ENCODE measurements at regions not wholly inside any gene's neighbourhood (a gene's known extent, or its start where the extent isn't known, plus 50 kb on each side); places are given as distances from the start of the nearest gene placed in this dataset.

DNA sequence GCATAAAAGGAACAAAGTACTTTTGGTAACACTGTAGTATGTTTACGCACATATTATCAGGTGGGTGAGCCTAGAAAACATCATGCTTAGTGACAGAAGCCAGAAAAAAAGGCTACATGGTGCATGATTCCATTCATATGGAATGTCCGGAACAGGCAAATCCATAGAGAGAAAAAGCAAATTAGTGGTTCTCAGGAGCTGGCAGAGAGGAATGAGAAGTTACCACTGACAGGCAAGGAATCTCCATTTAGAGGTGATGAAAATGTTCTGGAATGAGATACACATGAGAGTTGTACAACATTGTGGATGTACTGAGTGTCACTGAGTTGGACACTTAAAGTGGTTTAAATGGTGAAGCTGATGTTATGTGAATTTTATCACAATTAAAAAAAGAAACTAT, 976.9 kb downstream of the NLGN4Y start:
- no peak for DNase-seq (ENCODE audit: low spot score)

DNA sequence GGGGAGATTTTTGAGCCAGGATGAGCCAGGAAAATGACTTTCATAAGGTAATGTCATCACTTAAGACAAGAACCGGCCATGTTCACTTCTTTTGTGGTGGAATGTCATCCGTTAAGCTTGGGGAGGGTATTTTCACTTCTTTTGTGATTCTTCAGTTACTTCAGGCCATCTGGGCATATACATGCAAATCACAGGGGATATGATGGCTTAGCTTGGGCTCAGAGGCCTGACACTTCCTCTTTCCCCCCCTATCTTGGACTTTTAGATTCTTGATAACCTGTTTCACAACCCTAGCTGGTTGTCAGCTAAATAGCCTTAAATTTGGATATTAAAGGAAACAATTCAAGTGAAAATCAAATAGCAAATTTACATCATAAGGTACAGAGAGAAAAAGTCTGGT, 986.0 kb downstream of the NLGN4Y start:
- no peak for DNase-seq (ENCODE audit: low spot score)

DNA sequence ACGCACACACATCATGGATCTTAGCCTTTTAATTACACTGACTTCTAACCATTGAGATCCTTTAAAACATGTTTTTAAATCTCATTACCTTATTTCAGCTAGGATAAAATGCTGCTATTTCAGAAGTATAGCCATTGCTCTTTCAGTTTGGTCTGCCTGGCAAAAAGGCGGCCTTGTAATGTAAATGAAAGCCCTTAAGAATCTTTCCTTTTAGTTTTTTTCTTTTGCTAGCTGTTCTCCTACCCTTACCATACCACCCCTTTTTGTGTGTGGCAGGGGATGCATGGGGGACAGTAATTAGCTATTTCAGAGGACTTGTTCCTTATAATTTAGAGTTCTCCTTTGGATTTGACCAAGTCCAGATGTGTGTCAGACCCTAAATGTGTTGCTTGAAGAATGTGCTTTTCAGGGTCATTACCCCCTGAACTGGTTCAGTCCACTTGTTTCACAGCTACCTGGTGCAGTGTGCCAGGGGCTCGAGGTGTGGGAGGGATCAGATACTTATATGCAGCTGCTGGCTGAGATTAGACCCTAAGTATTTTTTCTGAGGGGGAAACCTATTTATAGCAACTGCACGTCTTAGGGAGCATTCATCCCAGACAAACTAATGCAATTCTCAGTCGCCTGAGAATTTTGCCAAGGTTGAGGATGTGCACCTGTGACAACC, 986.8 kb downstream of the NLGN4Y start:
- DNase-seq (ENCODE audit: low spot score), result no peak

DNA sequence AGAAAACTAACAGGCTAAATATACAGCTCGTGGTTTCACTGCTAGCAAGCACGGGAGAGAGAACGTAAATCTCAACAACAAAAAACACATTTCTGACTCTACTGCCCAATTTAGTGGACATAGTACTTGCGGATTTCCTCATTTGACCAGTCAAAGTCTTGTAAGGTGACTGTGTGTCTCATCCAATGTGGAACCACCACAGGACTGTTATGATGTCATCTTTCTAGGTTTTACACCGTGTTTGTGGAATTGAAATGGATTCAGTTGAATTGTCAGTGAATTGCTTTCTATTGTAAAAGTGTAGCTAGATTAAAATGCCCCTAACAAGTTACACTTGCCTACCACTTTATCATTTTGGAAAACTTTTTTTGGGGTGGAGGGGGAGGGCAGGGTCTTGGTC, 1010.8 kb downstream of the NLGN4Y start:
- no peak for DNase-seq (ENCODE audit: low spot score)

DNA sequence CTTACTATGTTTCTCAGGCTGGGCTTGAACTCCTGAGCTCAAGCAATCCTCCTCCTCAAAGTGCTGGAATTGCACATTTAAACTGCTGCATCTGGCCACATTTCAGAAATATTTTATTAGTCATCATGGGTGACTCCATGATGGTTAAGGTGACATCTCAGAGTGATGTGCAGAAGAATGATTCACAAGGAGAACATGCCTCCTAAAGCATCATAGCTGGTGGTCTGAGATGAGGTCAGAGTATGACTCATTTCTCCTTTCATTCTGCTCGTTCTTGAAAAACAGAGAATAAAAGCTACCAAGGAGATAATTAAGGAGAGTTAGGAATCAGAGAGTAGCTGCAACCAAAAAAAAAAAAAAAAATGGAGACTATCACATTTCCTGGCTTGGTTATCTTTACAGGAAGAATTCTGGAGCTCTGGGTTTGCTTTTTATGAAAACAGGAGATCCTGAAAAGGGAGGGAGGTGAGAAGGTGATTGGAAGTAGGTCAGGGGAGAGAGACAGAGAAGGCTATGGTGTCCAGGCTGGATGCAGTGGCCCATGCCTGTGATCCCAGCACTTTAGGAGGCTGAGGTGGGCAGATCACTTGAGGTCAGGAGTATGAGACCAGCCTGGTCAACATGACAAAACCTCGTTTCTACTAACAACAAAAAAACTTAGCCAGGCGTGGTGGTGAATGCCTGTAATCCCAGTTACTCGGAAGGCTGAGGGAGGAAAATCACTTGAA, 1011.6 kb downstream of the NLGN4Y start:
- no peak for DNase-seq (ENCODE audit: low spot score)

DNA sequence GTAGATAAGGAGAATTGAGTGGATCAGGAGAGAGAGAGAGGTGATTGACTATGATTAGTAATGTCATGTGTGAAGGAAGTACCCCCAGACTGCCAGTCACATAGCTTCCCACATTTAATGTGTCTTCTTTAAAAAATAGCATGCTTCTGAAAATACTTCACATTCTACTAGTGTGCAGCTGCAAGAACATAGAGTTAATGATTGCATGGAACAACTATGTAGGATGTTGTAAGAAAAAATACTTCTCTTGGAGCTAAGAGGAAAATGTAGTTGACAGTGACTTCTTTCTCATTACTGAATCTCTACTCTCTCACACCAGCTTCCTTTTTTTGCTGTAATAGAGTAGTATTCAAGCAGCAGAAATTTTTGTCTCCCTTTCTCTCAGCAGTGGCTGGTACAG, 1016.2 kb downstream of the NLGN4Y start:
- no peak for DNase-seq (ENCODE audit: low spot score)

DNA sequence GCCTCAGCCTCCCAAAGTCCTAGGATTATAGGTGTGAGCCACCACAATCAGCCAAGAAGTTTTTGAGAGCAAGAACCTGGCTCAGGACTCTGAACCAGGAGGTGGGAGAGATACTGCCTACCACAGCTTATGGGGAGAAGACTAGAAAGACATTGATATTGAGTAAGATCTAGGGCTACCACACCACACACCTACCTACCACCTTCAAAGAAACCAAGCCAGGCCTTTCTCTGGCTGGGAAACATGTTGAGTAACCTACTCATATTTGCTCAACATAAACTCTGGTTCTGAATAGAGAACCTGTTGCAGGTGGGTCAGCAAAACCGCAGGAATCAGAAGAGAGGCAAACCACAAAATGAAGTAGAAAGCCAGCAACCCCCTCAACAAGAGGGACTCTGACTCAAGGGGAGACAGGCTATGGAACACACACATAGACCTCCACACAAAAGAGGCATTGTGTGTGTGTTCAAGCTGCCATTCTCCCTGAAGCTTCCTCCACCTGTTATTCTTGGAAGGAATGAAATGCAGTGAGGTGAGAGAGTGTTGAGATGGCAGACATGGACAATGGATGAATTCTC, 1021.9 kb downstream of the NLGN4Y start:
- DNase-seq (ENCODE audit: low spot score), result no peak

DNA sequence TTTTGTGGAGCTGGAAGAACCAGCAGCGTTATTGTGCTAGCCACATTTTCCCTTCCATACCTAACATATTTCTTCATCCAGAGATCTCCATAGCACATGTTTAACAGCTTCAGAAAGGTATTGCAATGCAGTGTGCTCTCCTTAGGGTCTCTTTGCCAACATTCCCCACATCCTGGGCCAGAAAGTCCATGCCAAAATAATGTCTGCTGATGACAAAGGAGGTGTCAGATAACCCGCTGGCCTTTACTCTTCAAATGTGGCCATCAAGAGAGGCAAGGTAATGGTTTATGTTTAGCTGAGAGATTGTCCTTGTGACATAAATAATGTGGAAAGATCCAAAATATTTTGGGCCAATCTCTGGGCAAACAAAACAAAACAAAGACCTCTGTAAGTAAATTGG, 1027.7 kb downstream of the NLGN4Y start:
- no peak for DNase-seq (ENCODE audit: low spot score)

DNA sequence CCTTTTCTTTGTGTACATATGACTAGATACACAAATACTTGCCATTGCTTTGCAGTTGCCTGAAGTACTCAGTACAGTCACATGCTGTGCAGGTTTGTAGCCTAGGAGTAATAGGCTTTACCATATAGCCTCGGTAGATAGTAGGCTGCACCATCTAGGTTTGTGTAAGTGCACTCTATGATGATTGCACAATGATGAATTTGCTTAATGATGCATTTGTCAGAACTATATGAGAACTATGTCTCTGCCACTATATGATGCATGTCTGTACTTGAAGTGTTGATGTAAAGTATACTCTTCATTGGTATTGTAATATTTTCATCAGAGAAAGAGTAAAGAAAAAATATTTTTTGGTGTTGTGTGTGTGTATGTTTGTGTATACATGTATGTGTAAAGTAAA, 1030.7 kb downstream of the NLGN4Y start:
- DNase-seq (ENCODE audit: low spot score), result no peak

DNA sequence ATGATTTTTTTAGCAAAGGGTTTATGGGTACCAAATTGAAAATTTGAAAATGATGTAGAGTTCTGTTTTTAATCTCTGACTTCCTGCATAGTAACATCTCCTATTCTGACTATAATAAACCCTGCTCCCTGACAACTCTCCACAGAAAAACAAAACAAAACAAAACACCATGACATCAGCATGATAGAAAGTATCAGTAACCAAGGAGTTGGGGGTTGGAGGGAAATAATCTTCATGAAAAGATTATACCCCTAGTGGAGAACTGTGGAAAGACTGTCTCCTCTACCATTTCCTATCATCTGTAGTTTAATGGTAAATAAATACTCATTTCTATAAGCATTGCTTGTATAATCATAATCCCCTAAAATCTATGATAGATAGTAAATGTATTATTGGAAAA, 1034.8 kb downstream of the NLGN4Y start:
- no peak for DNase-seq (ENCODE audit: low spot score)

DNA sequence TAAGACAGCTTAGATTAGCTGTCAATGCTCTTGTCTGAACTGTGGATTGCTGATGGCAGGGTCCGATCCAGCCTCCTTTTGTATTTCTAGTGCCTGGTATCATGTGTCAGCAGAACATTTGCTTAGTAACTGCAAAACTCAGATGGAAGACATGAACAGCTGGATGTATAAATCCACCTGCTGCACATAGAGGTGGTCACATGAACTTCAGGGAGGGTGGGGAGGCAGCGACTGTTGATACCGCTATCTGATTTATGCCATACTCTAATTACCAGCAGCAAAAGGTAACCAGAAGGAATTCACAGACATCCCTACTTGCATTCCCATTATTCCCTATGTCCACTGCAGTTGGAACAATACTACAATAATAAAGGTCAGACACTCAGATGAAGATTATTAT, 1036.5 kb downstream of the NLGN4Y start:
- no peak for DNase-seq (ENCODE audit: low spot score)

DNA sequence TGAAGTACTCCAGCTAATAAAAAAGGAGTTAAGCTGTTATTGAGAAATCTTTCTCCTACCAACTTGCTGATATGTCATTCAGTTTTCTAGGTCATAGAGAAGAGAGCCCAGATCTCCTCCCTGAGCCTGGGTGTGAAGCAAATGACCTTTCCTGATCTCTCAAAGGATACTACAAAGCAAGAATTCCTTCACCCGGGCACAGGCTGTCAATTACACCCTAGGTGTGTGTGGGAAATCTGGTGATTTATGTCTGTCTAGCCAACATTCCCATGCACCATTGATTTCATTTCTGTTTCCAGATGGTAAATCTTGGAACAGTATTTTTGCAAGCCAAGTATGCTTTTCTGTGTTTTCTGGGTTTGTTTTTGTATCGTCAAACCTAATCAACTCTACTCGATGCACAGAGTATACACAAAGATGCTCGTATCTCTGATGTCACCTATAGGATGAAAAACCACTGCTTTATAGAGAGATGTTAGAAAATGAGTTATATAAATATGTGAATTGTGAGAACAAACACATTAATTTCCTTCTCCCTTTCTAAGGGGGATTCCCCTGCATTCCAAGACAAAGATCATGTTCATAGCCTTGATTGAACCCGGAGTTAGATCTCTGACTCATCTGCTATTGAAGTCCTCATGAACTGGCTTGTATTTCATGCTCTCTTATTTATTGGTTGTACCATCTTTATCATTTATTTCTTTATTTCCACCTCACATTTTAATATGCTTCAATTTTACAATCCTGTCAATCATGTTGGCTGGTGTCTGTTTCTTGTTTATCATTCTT, 1037.4 kb downstream of the NLGN4Y start:
- DNase-seq (ENCODE audit: low spot score), result no peak

DNA sequence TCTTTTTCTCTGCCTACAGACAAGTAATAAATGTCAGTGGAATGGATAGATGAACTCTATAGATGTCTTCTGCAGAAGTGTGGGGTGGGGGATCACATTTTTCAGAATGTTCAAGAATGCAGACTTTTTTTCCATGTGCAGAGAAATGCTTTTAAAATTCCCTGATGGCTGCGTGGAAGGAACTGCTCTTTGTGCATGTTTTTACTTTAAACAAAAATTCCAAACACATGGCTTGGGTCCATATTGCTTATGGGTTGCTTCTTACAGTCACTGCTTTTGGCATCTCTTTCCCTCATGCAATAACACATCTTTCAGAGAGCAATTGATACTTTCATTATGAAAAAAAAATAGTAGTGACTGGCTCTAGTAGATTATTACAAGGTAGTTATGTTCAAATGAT, 1053.6 kb downstream of the NLGN4Y start:
- DNase-seq (ENCODE audit: low spot score), result no peak

DNA sequence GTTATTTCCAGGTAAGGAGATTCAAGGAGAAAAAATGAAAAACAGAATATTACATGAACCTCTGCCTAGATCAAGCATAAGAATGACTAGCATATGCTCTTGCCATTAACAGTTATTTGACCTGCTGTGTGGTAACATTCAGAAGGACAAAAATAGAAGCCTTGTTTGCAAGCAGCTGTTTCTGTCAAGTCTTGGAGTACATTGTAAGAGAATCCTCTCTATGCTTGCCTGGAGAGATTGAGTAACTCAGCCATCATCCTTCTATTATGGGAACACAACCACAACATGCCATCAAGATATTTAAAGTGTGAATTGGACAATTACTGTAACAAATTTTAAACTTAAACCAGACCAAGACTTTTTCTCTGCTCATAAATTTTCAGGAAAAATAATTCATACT, 1054.4 kb downstream of the NLGN4Y start:
- DNase-seq (ENCODE audit: low spot score), result no peak

DNA sequence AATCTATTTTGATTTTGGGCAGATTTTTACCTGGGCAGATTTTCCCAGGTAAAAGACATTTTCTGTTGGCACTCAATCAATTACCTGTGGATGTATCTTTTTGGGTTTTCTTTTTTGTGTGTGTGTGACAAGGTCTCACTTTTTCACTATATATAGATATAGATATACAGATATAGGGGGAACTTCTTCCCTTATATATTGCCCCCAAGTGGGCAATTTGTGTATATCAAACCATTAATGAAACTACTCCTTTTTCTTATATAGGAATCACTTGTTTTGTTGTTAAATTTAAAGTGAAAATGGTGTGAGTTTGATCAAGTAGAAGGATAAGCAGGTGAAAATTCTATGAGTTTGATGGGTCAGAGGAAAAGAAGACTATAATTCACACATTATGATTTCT, 1054.9 kb downstream of the NLGN4Y start:
- no peak for DNase-seq (ENCODE audit: low spot score)

DNA sequence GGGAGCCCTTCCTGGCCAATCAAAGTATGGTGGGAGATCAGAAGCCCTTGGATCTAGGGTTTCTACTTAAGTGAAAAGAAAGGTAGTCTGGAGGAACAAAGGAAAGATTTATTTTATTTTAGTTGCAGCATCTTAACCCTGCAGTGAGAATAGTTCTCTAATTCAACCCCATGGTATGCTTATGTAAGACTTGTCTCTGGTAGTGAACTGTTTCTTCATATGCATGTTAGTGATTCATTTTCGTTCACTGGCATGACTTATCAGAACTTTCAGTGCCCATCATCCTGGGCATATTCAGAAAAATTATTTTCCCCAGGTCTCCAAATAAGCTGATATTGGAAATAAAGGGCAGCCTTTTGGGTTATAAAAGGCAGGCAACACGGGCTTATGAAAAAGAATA, 1058.8 kb downstream of the NLGN4Y start:
- no peak for DNase-seq (ENCODE audit: low spot score)

DNA sequence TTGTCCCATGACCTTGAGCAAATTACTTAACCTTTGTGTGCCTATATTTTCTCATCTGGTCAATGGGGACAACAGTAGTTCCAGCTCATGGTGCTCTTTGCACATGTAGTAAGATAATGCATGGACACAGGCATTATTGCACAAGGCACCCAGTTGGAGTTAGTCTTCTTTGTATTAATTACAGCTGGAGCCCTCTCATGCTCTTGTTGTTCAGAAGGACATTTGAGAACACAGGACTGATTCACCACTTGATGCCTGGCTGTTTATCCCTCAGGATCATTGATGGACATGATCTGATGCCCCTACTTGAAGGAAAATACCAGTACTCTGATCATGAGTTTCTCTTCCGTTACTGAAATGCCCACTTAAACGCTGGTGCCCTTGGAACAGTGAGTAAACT, 1068.6 kb downstream of the NLGN4Y start:
- DNase-seq (ENCODE audit: low spot score), result no peak

DNA sequence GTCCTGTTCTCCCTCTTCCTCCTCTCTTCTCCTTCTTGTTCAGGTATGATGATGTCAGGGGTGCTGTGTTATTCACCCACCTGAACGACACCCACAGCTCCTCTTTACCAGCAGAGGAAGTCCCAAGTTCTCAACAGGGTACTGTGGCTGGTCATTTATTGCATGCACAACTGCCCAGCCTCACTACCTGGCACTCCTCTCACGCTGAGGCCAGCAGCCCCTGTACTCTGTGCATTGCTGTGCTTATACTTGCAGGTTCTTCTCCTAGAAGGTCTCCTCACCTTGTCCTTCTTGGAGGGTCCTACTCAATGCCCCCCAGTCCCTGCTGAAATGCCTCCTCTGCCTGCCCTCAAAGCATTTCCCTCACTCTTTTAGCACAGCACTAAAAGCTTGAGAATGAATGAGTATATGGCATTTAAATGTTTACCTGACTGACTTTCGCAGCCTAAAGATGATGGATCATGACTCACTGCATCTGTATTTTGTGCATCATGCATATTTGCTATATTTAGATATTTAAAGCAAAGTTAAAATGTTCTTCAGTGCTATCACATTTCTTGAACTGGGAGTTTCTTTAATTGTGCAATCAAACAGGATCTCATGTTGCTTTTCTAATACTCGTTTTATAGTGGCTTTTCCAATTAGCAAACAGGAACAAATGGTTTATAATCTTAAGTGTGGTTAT, 1069.3 kb downstream of the NLGN4Y start:
- DNase-seq (ENCODE audit: low spot score), result no peak

DNA sequence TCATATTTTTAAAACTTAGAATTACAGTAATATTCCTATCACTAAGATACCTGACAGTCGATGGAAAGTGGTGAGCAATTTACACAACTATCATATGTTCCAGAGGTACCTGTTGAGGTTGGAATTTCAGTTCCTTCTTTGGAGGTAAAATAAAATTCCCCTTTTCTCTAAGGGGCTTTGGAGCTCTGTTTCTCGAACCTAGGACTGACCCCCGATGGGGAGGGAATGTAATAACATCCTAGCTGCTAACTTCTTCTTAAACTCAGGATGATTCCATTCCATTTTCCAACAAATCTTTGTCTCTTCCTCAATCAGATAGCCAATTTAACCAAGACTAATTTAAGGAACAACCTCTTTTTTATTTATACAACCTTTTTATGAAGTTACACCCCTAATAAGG, 1069.8 kb downstream of the NLGN4Y start:
- no peak for DNase-seq (ENCODE audit: low spot score)

DNA sequence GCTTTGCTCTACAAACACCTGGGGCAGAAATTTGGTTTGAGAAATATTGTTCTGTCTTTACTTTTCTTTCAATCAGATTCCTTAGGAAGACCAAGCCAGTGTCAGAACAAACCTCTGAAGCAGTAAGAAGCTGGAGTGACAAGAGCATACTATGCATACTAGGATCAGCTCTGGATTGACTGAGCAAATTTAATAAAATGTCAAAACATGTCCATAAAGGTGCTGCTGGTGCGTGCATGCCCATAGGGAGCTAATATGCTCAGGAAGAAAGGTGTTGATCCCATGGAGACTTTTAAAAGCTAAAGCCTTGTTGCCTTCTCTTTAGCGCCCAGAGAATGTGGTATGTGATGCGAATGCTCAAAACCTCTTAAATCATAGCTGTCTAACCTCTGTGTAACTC, 1076.2 kb downstream of the NLGN4Y start:
- DNase-seq (ENCODE audit: low spot score), result no peak

DNA sequence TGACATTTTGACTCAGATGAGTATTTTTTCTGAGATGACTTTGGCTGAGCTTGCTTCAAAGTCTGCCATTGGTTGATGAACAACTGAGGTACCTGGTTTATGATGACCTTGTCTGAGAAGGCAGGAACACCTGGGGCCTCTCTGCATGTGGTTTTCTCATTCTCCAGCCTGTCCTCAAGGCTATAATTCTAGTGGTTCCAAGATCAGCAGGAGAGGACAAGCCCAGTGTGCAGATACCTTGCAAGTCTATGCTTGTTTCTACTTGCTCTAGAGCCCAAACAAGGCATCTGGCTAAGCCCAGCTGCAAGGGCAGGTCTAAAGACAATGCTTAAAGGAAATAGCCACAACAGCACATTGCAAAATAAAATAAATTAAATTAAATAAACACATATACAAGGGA, 1100.0 kb downstream of the NLGN4Y start:
- DNase-seq (ENCODE audit: low spot score), result peak; percentile 6

DNA sequence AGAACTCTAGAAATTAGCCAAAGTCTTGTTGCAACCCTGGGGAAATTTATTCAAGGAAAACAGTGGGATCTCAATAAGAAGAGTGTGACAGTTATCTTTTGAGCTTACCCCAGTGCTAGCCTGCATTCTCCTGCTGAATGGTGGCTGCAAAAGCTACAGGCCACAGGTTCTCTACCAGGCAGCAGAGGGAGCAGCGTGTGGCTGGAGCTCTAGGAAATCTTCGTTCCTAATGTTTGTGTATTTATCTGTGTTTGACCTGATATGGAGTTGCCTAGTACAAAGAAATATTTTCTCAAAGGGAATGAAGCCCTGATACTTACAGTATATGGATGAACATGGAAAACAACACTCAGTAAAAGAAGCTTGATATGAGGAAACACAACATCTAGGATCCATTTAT, 1100.6 kb downstream of the NLGN4Y start:
- DNase-seq (ENCODE audit: low spot score), result peak; percentile 29

Measured in cerebellar cortex (tissue), 1 donor.